ENCODE measurements at regions not wholly inside any gene's neighbourhood (a gene's known extent, or its start where the extent isn't known, plus 50 kb on each side); places are given as distances from the start of the nearest gene placed in this dataset.
A peak's percentile ranks its signal among the peaks of the same experiment; 100 is the strongest.

DNA sequence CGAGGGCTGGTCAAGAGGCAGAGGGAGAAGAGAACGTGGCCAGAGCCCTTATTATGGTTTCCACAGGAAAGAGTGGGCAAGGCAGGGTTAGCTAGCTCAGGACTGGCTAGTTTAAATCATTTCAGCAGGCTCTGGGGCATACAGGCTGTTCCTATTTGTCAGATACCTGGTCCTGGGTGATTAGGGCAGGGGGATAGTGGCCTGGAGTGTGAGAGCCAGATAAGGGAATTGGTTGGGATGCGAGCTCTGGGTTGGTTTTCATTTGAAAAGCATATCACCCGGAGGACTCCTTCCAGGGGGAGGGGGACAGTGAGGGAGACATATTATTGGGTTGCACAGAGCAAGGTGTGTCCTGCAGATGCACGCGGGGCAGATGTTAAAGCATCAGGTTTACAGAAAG, 75.3 kb upstream of the CLDN10 start:
- H3K9me3 ChIP-seq = peaks cover 0 to 3% (median 0%) of the 10 kb centered on the region in 8 donors
- no peaks in the 10 kb centered on the region for H3K36me3 ChIP-seq
- intact Hi-C loops (cut with DNase I; ENCODE audit: low total_unique reads) = no loop called here
- 82 to 92% (median 85%) methylated on average over 6 of the region's 6 CpGs for WGBS, 5 donors
- H3K27me3 ChIP-seq (replicated peaks in 1 of 7) = no peaks in the 10 kb centered on the region
- no peak overlapping the region for H3K27ac ChIP-seq
- peaks cover 0 to 36% (median 10%) of the 10 kb centered on the region in 6 donors for H3K4me1 ChIP-seq
- TF ChIP-seq POLR2AphosphoS5 (IDR thresholded peaks at IDR 0.05) = no peak
- no peak for TF ChIP-seq POLR2A (IDR thresholded peaks at IDR 0.05)
- TF ChIP-seq, protein P1, sequence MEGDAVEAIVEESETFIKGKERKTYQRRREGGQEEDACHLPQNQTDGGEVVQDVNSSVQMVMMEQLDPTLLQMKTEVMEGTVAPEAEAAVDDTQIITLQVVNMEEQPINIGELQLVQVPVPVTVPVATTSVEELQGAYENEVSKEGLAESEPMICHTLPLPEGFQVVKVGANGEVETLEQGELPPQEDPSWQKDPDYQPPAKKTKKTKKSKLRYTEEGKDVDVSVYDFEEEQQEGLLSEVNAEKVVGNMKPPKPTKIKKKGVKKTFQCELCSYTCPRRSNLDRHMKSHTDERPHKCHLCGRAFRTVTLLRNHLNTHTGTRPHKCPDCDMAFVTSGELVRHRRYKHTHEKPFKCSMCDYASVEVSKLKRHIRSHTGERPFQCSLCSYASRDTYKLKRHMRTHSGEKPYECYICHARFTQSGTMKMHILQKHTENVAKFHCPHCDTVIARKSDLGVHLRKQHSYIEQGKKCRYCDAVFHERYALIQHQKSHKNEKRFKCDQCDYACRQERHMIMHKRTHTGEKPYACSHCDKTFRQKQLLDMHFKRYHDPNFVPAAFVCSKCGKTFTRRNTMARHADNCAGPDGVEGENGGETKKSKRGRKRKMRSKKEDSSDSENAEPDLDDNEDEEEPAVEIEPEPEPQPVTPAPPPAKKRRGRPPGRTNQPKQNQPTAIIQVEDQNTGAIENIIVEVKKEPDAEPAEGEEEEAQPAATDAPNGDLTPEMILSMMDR (IDR thresholded peaks at IDR 0.05 in 8 of 11, conservative IDR thresholded peaks at IDR 0.05 in 3 of 11) = no peak
- DNase-seq = no peak
- H3K4me3 ChIP-seq = no peak overlapping the region

DNA sequence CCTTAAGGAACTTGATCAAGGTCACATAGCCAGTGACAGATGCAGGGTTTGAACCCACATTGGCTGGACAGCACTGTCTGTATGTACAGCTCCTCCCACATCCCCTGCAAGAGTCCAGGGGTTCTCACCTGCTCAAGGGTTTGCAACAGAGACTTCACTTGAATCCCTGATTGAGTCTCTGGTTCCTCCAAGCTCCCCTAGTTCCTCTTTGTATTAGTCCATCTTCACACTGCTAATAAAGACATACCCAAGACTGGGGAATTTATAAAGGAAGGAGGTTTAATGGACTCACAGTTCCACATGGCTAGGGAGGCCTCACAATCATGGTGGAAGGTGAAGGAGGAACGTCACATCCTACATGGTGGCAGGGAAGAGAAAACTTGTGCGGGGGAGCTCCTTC, 72.8 kb upstream of the CLDN10 start:
- no peaks in the 10 kb centered on the region for H3K27me3 ChIP-seq (replicated peaks in 1 of 7)
- peak overlapping the region in 3 of 8 donors; percentile 27 to 54 (median 45) for H3K27ac ChIP-seq
- DNase-seq = no peak
- TF ChIP-seq POLR2AphosphoS5 (IDR thresholded peaks at IDR 0.05) (no peak), POLR2A (IDR thresholded peaks at IDR 0.05) (no peak)
- TF ChIP-seq, protein P1 (IDR thresholded peaks at IDR 0.05 in 8 of 11, conservative IDR thresholded peaks at IDR 0.05 in 3 of 11) = no peak
- peaks cover 0 to 32% (median 10%) of the 10 kb centered on the region in 6 donors for H3K4me1 ChIP-seq
- 26 to 72% (median 51%) methylated on average over 2 of the region's 2 CpGs for WGBS, 5 donors
- peaks cover 0 to 3% (median 0%) of the 10 kb centered on the region in 8 donors for H3K9me3 ChIP-seq
- H3K36me3 ChIP-seq = no peaks in the 10 kb centered on the region
- no peak overlapping the region for H3K4me3 ChIP-seq
- intact Hi-C loops (cut with DNase I; ENCODE audit: low total_unique reads) = no loop called here

DNA sequence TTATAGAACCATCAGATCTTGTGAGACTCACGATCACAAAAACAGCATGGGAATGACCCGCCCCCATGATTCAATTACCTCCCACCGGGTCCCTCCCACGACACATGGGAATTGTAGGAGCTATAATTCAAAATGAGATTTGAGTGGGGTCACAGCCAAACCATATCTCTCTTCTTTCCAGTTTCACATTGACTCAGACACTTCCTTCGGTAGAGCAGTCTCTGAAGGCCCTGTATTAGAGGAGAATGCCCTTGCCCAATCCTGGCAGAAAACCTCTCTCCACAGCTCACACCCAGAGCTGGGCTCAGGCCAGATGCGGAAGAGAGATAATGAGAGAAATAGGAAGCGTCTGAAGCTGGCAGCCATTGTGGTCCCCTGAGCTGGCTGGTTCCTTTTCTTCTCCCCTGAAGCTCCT, 72.4 kb upstream of the CLDN10 start:
- H3K9me3 ChIP-seq = peaks cover 0 to 3% (median 0%) of the 10 kb centered on the region in 8 donors
- no peak overlapping the region for H3K4me3 ChIP-seq
- TF ChIP-seq POLR2A (IDR thresholded peaks at IDR 0.05) = no peak
- TF ChIP-seq, protein P1 (IDR thresholded peaks at IDR 0.05 in 8 of 11, conservative IDR thresholded peaks at IDR 0.05 in 3 of 11) = no peak
- TF ChIP-seq POLR2AphosphoS5 (IDR thresholded peaks at IDR 0.05) = no peak
- H3K27ac ChIP-seq = peak overlapping the region in 5 of 8 donors; percentile 1 to 54 (median 27)
- peaks cover 0 to 32% (median 10%) of the 10 kb centered on the region in 6 donors for H3K4me1 ChIP-seq
- no peaks in the 10 kb centered on the region for H3K36me3 ChIP-seq
- DNase-seq = no peak
- intact Hi-C loops (cut with DNase I; ENCODE audit: low total_unique reads) = no loop called here
- no peaks in the 10 kb centered on the region for H3K27me3 ChIP-seq (replicated peaks in 1 of 7)
- WGBS, 5 donors = 3 to 23% (median 16%) methylated on average over 6 to 7 of the region's 7 CpGs

DNA sequence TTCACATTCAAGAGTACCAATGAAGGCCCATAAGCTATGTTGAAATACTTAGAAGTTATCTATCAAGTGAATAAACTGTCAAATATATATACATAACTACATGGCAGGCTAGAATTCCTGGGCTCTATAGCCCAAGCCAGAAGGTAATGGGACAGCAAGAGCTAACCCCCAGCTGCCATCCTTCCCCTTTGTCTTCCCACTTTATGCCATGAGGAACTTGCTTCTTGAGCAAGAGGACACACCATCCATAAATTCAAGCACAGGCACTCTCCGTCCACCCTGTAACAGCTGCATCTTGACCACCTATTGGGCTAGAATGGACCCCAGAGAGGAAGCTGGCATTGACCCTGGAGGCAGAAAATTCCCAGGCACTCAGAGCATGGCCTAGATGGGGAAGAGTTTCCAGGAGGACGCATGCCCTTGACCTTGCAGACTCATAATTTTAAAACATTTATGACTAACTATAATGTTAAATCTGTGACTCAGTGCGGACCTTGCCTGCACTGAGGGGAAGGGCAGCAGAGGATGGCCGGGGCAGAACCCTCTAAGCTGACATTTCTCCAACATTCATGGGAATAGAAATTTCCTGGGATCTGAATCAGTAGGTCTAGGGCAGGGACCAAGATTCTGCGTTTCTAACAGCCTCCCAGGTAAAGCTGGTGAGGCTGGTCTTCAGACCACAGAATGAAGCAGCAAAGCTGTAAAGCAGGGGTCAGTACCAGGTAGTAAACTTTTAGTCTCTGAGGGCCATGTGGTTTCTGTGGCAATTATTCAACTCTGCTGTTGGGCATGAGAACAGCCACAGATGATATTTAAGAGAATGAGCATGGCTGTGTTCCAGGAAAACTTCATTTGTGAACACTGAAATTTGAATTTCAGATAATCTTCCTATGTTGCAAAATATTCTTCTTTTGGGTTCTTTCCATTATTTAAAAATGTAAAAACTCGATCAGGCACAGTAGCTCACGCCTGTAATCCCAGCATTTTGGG, 71.4 kb upstream of the CLDN10 start:
- Histone ChIP-seq H3K4me1 (peaks cover 0 to 32% (median 10%) of the 10 kb centered on the region in 6 donors), H3K36me3 (no peaks in the 10 kb centered on the region), H3K4me3 (no peak overlapping the region), H3K9me3 (peaks cover 0 to 3% (median 0%) of the 10 kb centered on the region in 8 donors), H3K27me3 (replicated peaks in 1 of 7) (no peaks in the 10 kb centered on the region), H3K27ac (peak overlapping the region in 2 of 8 donors; percentile 2 to 54)
- 42 to 73% (median 49%) methylated on average over 7 of the region's 7 CpGs for whole genome bisulfite sequencing, 5 donors
- DNase-seq = no peak
- intact Hi-C loops (cut with DNase I; ENCODE audit: low total_unique reads) = no loop called here
- TF ChIP-seq POLR2AphosphoS5 (IDR thresholded peaks at IDR 0.05) (no peak), POLR2A (IDR thresholded peaks at IDR 0.05) (no peak)
- TF ChIP-seq, protein P1 (IDR thresholded peaks at IDR 0.05 in 8 of 11, conservative IDR thresholded peaks at IDR 0.05 in 3 of 11) = no peak

Data from spleen (tissue), 11 donors.